Nephron progenitor cell (in vitro differentiated cells): ENCODE measurements at regions not wholly inside any gene's neighbourhood (a gene's known extent, or its start where the extent isn't known, plus 50 kb on each side); places are given as distances from the start of the nearest gene placed in this dataset.
"Not testable (repeated sequence)": the region's sequence is repeated elsewhere in the genome, so short reads cannot be mapped to it uniquely, and the experiment has no call there.

Experiments used
- DNase-seq: peaks from one replicate; pipeline ENCODE4 v3.0.0; 2021
- H3K27ac Mint-ChIP-seq: 2 replicates; pipeline ENCODE4 v1.8.0; 2021; ENCODE audit warnings: mild to moderate bottlenecking, moderate library complexity, mixed read lengths
- H3K27me3 Mint-ChIP-seq: 2 replicates; pipeline ENCODE4 v1.8.0; 2021; ENCODE audit warnings: mild to moderate bottlenecking, low read depth, mixed read lengths; ENCODE audit not compliant: poor library complexity
- H3K36me3 Mint-ChIP-seq: 2 replicates; pipeline ENCODE4 v1.8.0; 2021; ENCODE audit warnings: low read depth, mixed read lengths
- H3K4me1 Mint-ChIP-seq: 2 replicates; pipeline ENCODE4 v1.8.0; 2021; ENCODE audit warnings: mixed read lengths
- H3K4me3 Mint-ChIP-seq: 2 replicates; pipeline ENCODE4 v1.8.0; 2021; ENCODE audit warnings: mild to moderate bottlenecking, moderate library complexity, mixed read lengths
- H3K9me3 Mint-ChIP-seq: 2 replicates; pipeline ENCODE4 v1.8.0; 2021; ENCODE audit warnings: mild to moderate bottlenecking, moderate library complexity, mixed read lengths
- TF ChIP-seq, protein P1 (sequence below): fragments of 200-600 bp; sonication (generic); IDR thresholded peaks from 2 replicates; pipeline ENCODE4 v1.5.0; 2021; ENCODE audit warnings: antibody characterized with exemption

DNA sequence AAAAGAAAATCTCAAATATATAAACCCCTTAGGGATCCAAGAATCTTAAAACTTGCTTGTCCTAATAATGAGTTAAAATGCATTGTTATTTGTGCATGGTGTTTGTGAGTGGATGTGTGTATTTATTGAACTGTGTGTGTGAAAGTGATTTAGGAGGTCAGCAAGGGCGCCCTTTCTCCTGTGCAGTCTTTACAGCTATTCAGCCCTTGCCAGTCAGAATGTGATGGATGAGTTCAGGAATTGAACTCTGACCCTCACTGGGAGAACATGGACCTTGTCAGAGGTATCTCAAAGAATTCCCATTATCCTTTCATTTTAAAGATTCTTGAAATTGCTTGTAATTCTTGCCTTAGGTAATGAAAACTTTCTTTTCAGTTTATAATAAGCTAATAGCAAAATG is 493.0 kb upstream of the ADGRL4 start:
- peak; percentile 74 for DNase-seq
- peaks cover 35% of the 10 kb centered on the region for H3K4me1 Mint-ChIP-seq
- H3K4me3 Mint-ChIP-seq = peak overlapping the region; percentile 26
- H3K27me3 Mint-ChIP-seq = peaks cover 7% of the 10 kb centered on the region
- H3K36me3 Mint-ChIP-seq = no peaks in the 10 kb centered on the region
- H3K27ac Mint-ChIP-seq = peak overlapping the region; percentile 14
- TF ChIP-seq, protein P1, sequence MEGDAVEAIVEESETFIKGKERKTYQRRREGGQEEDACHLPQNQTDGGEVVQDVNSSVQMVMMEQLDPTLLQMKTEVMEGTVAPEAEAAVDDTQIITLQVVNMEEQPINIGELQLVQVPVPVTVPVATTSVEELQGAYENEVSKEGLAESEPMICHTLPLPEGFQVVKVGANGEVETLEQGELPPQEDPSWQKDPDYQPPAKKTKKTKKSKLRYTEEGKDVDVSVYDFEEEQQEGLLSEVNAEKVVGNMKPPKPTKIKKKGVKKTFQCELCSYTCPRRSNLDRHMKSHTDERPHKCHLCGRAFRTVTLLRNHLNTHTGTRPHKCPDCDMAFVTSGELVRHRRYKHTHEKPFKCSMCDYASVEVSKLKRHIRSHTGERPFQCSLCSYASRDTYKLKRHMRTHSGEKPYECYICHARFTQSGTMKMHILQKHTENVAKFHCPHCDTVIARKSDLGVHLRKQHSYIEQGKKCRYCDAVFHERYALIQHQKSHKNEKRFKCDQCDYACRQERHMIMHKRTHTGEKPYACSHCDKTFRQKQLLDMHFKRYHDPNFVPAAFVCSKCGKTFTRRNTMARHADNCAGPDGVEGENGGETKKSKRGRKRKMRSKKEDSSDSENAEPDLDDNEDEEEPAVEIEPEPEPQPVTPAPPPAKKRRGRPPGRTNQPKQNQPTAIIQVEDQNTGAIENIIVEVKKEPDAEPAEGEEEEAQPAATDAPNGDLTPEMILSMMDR = no peak
- no peaks in the 10 kb centered on the region for H3K9me3 Mint-ChIP-seq

DNA sequence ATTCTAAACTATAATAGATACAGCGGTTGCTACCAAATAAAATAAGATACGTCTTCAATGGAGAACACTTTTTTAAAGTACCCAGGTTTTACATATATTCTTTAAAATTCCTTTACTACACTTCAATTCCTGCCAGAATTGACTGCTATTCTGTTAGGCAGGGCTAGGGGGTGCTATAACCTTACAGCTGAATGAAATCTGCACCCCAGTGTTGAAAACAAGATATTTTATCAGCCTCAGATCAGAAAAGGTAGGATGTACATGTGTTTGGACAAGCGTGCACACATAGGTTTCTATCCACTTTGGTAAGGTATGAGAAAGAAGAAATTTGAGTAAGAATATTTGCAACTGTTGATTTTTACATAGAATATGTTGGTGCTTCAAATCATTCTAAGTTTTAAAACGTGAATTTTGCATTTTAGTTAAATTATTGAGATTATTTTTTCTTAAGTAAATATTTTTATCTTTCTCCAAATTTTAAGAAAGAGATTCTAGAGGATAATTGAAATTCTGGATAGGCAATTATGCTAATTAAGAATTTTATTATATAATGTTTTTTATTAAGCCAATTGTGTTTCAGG is 490.8 kb upstream of the ADGRL4 start:
- H3K4me3 Mint-ChIP-seq = no peak overlapping the region
- peak; percentile 32 for DNase-seq
- no peaks in the 10 kb centered on the region for H3K36me3 Mint-ChIP-seq
- peaks cover 35% of the 10 kb centered on the region for H3K4me1 Mint-ChIP-seq
- no peaks in the 10 kb centered on the region for H3K27me3 Mint-ChIP-seq
- no peak overlapping the region for H3K27ac Mint-ChIP-seq
- TF ChIP-seq, protein P1 = peak; percentile 91
- H3K9me3 Mint-ChIP-seq = peaks cover 9% of the 10 kb centered on the region

DNA sequence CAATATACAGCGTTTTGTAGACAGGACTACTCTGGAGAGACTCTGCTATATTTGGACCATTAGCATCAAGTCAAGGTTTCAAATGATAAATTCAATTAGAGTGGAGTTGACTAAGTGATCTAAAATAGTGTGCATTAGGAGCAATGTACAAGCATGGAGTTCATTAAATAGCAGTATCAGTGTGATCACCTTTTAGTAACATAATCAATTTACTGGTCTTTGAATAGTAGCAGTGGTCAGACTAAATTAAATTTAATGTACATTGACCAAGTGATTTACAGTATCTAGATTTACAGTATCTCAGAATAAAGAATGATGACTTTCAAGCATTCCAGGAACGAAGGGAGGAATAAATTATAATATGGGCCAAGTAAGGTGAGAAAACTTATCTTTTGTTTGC is 489.6 kb upstream of the ADGRL4 start:
- TF ChIP-seq, protein P1 = no peak
- no peak overlapping the region for H3K27ac Mint-ChIP-seq
- H3K27me3 Mint-ChIP-seq = no peaks in the 10 kb centered on the region
- peaks cover 28% of the 10 kb centered on the region for H3K4me1 Mint-ChIP-seq
- H3K9me3 Mint-ChIP-seq = peaks cover 9% of the 10 kb centered on the region
- DNase-seq = no peak
- no peaks in the 10 kb centered on the region for H3K36me3 Mint-ChIP-seq
- no peak overlapping the region for H3K4me3 Mint-ChIP-seq

DNA sequence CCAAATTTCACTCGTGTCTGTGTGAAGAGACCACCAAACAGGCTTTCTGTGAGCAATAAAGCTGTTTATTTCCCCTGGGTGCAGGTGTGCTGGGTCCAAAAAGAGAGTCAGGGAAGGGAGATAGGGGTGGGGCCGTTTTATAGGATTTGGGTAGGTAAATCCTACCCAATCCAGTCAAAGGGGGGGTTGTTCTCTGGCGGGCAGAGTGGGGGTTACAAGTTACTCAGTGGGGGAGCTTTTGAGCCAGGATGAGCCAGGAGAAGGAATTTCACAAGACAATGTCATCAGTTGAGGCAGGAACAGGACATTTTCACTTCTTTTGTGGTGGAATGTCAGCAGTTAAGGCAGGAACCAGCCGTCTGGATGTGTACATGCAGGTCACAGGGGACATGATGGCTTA is 487.2 kb upstream of the ADGRL4 start:
- not testable (repeated sequence) for DNase-seq, H3K4me3 Mint-ChIP-seq, H3K27me3 Mint-ChIP-seq, H3K27ac Mint-ChIP-seq, H3K9me3 Mint-ChIP-seq, H3K36me3 Mint-ChIP-seq
- peaks cover 14% of the 10 kb centered on the region for H3K4me1 Mint-ChIP-seq

DNA sequence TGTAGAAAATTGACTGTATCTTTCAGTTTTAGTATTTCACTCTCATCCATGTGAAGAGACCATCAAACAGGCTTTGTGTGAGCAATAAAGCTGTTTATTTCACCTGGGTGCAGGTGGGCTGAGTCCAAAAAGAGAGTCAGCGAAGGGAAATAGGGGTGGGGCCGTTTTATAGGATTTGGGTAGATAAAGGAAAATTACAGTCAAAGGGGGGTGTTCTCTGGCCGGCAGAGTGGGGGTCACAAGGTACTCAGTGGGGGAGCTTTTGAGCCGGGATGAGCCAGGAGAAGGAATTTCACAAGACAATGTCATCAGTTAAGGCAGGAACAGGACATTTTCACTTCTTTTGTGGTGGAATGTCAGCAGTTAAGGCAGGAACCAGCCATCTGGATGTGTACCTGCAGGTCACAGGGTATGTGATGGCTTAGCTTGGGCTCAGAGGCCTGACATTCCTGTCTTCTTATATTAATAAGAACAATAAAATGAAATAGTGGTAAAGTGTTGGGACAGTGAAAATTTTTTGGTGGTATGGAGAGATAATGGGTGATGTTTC is 482.1 kb upstream of the ADGRL4 start:
- H3K9me3 Mint-ChIP-seq, H3K27ac Mint-ChIP-seq, DNase-seq, H3K36me3 Mint-ChIP-seq, H3K27me3 Mint-ChIP-seq, H3K4me3 Mint-ChIP-seq: not testable (repeated sequence)
- peaks cover 12% of the 10 kb centered on the region for H3K4me1 Mint-ChIP-seq

DNA sequence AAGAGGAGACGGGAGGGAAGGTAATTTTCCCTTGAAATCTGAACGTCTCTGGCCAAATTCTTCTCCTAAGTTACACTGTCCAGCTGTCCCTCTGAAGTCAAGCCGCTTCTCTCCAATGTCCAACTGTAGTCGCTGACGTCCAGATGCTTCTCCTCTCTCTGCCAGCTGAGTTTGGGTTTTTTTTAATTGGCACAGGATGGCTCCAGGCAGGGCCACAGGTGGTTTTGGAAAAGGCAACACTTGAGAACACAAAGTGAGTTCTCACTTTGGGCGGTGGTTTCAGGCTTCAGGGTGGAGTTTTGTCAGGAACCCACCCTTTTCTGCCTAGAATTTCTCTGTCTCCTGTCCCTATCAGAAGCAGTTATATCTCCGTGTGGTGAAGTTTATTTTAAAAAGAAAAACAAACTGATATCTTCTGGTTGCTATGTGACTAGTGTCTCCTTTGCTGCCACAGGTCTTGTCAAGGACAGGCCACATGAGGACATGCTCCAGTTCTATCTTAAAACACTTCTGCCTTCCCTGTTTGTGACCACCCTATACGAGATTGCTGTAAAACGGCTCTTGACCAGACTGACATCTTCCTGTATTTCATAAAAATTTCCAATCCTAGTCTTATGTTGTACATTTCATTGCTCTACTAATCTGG is 472.3 kb upstream of the ADGRL4 start:
- H3K27ac Mint-ChIP-seq = no peak overlapping the region
- no peaks in the 10 kb centered on the region for H3K27me3 Mint-ChIP-seq
- no peak for DNase-seq
- no peaks in the 10 kb centered on the region for H3K4me1 Mint-ChIP-seq
- peaks cover 8% of the 10 kb centered on the region for H3K9me3 Mint-ChIP-seq
- no peak overlapping the region for H3K4me3 Mint-ChIP-seq
- H3K36me3 Mint-ChIP-seq = no peaks in the 10 kb centered on the region
- TF ChIP-seq, protein P1 = no peak

DNA sequence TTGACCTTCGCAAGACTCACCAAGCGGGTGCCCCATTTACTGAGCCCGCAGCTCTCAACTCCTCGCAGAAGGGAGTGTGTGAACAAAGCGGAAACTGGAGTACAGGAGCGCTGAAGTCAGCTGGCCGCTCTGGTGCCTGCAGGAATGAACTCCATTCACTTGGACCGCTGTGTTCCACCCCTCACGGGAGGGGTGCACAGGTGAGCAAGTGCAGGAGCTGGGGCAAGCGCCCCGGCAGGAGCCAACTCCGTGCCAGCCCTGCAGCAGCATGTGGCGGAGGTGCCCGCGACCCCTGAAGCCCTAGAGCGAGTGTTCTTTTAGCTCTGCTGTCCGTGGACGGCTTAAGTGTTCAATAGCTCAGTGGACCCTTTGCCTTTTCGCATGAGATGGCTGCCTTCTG is 471.6 kb upstream of the ADGRL4 start:
- TF ChIP-seq, protein P1 = no peak
- Mint-ChIP-seq H3K4me3 (no peak overlapping the region), H3K4me1 (no peaks in the 10 kb centered on the region), H3K27me3 (no peaks in the 10 kb centered on the region), H3K36me3 (no peaks in the 10 kb centered on the region), H3K27ac (no peak overlapping the region), H3K9me3 (peaks cover 8% of the 10 kb centered on the region)
- DNase-seq = no peak
